ENCODE measurements at regions not wholly inside any gene's neighbourhood (a gene's known extent, or its start where the extent isn't known, plus 50 kb on each side); places are given as distances from the start of the nearest gene placed in this dataset.

DNA sequence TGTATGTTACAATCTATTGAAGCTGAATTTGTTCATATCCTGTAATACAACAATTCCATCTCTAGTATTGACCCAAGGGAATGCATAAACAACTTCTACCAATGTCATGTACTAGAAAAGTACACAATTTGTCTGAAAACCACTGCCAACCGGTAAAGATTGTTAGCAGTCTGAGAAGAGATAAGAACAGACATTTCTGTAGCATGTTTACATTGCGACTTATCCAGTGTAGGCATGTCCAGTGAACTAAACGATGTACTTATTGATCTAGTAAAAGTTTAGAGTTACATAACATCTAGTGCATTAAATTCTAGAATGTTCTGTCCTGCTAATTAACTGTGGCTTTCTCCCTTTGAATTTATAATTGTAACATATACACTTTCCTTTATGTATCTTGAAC lies 425.9 kb downstream of the SLITRK6 start:
- FAIRE-seq = no peak

DNA sequence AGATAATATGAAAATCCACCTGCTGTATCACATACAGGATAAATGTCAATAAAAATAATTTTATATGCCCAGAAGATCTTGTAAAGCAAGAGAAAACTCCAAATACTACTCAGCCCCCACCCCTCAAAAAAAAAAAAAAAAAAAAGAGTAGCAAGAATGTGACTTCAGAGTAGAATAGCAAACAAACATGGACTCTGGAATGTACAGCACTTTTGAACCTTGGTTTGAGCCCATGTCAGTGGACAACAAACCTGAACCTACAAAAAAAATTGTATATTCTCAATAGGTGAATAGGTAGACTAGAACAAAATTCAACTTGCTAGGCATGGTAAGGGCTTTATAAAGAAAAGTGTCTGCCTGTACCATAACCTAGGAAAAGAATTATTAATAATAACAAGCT lies 428.0 kb downstream of the SLITRK6 start:
- FAIRE-seq = no peak

DNA sequence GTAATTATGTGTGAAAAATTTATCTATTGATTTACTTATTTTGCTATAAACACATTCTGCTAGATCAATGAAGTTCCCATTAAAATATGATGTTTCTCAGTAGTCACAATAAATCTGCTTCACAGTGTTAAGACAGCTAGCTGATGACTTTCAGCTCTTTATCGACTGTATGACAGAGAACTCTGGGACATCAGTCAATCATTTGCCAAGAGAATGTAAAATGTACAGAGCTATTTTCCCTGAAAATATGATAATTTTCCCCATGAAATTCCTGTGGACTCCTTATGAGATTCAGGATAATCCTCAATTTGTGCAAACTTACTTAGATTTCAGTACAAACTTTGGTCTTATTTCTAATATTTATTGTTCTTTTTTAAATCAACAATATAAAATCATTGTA lies 430.5 kb downstream of the SLITRK6 start:
- FAIRE-seq = no peak

DNA sequence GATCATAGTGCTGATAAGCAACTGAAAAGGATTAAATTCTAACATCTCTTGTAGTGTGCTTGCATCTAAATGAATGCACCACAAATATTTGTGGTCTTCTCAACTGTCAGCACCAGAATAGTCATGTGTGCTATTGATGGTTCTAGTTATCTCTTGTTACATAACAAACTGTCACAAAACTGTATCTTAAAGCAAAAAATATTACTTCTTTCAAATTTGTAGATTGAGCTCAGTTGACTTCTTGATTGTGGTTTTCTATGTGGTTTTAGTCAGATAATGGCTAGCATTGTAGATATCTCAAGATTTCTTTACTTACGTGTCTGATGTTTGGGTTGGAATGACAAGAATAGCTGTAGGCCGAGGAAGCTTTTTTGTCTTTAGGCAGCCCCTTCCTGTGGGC lies 431.3 kb downstream of the SLITRK6 start:
- no peak for FAIRE-seq

DNA sequence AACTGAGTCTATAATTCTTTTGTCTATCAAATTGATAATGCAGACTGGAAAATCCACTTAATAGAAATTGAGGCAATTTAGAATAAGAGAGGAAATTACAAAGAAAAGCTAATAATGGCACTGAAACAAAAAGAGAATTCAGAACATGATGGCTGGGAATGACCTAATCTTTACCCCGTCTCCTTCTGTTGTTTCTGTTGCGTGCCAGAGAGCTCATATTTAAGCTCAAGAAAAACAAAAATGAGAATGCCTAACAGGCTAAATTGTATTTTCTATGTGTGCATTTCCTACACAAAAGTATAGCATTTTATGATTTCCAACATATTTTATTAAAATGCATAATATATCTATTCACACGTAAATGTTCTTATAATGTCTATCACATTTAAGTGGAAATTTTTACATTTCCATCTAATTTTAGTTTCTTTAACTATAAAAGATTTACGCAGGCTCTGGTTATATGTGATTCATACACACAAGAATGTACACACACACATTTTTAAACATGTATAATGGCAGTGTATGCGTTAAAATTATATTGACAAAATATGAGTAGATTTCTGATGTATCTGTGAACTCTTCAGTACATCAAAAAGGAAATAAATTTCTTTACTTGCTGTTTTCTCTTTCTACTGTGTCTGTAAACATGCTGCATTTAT lies 432.3 kb downstream of the SLITRK6 start:
- no peak for FAIRE-seq

DNA sequence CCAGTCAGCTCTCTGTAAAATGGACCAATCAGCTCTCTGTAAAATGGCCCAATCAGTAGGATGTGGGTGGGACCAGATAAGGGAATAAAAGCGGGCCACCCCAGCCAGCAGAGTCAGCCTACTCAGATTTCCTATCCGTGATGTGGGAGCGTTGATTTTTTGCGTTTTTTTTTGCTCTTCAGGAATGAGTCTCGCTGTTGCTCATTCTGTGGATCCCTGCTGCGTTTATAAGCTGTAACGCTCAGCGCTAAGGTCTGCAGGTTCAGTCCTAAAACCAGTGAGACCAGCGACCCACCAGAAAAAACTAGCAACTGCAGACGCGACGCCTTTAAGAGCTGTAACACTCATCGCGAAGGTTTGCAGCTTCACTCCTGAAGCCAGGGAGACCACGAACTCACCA lies 435.7 kb downstream of the SLITRK6 start:
- FAIRE-seq = no peak

DNA sequence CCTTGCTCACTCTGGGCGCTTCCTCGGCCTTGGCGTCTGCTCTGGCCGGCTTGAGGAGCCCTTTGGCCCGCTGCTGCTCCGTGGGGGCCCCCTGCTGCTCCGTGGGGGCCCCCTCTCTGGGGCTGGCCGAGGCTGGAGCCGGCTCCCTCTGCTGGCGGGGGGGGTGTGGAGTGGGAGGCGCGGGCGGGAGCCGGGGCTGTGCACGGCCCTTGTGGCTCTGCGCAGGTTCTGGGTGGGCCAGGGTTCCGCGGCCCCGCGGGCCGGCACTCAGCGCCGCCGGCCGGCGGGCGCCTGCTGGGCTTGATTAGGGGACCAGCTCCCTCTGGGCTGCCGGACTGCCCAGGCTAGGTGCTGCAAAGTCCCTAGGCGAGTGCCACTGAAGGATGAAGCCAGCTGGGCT lies 436.2 kb downstream of the SLITRK6 start:
- FAIRE-seq = no peak

DNA sequence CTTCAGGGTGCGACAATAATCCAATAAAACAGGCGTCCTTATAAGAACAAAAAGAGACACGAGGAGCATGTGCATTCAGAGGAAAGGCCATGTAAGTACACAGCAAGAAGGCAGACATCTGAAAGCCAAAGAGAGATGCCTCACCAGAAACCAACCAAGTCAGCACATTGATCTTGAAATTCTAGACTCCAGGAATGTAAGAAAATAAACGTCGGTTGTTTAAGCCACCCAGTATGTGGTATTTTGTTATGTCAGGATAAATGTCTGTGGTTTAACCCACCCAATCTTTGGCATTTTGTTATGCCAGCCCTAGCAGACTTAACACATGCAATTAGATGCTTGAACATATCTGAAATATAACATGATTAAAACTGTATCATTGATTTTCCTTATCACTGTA lies 452.0 kb downstream of the SLITRK6 start:
- FAIRE-seq = no peak

DNA sequence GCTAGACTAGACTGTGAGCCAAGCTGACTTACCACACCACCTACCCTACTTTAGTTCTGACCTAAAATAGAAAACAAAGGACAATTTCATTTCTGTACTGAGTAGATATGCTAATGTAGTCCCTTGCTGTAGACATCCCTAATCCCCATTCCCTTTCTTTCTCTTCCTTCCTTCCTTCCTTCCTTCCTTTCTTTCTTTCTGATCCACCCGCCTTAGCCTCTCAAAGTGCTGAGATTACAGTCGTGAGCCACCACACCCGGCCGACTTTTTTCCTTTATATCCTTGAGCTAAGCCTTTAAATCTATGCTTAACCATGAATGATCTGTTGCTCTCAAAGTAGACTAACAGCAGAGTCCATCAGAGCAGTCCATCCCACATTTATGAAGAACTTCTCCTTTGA lies 465.0 kb downstream of the SLITRK6 start:
- no peak for FAIRE-seq

DNA sequence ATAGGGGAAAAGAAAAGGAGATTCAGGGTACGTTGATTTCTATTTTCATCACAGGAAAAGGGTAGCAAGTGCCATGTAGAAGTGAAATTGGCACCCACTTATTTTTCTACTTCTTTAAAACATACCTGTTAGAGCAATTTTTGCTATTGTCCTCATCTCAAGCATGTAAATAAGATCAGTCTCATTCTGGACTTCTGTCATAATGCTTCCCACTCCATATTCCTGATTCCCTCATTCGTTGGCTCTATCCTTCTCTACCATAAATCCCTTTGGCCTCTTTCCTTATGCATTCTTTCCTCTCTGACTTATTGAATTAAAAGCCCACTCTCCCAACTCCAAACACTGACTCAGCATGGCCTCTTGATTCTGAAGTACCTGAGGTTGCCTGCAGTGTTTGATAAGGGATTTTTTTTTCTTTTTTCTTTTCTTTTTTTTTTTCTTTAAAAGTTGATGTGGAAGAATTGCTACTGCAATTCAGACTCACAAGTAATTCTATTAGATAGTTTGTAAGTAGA lies 465.7 kb downstream of the SLITRK6 start:
- no peak for FAIRE-seq

DNA sequence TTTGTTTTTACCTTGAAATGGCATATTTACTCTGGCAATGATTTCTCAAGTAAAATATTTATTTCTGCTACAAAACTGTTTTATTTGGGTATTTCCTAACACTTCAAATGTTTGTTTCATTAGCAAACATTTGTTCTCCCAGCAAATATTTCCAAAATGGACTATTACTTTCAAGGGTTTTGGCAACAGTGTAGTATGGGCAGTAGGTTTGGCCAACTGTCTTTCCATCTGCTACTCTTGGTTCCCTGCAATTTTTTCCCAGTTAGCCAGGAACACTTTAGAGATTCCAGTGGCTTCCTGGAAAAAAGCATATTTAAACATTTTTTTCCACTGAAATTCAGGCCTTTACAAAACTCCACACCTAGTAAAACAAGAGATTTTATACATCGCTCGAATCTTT lies 466.6 kb downstream of the SLITRK6 start:
- no peak for FAIRE-seq

DNA sequence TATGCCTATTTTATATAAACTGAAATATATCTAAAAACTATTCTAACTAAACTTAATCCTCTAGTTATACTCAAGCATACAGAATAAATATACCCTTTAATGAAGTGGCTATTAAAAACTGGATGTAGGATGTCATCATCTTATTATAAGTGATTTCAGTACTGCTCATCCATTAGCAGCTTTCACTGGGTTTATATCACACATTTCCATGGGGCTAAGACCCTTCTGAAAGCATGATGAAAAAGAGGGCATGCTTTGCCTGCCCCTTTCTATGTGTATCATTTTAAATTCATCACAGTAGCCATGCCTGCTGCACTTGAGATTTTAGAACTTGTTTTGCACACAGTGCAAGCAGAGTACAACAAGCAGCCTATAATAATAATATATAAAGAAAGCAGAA lies 477.5 kb downstream of the SLITRK6 start:
- no peak for FAIRE-seq

DNA sequence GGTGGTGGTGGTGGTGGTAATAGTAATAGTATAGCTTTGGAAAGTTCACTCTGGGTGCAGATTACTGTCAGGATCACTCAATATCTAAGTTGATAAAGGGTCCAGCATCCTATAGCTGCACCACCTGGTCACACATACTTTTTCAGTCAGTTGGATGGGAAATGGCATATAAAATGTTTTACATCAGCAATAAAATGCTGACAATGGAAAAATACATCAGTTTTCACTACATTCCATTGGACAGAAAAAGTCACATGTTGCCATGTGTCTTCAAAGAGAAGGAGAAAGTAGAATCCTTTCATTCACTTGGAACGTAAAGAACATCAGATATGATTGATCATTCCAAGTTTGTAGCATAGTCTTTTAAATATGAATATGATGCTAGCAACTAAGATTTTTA lies 481.4 kb downstream of the SLITRK6 start:
- no peak for FAIRE-seq

DNA sequence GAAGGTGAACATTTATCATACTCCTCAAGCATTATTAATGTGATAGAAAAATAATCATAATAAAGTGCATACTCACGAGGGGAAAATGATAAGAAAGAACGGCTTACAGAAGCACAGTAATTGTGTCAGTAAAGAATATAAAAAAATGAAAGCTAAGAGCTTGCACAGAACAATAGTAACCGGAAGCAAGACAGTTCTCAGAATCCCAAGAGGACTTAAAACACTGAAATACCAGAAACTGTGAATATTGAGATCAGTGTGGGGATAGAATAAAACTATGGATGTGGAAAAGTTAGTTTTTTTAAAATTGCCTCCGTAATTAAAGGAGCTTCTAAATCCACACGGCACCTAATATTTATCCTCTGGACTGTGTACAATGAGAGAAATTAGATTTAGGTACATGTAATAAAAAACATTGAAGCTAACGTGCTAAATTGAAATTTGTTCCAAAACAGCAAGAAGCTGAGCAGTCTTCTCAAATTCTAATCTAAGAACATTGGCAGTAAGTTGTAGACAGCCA lies 482.7 kb downstream of the SLITRK6 start:
- FAIRE-seq = no peak

DNA sequence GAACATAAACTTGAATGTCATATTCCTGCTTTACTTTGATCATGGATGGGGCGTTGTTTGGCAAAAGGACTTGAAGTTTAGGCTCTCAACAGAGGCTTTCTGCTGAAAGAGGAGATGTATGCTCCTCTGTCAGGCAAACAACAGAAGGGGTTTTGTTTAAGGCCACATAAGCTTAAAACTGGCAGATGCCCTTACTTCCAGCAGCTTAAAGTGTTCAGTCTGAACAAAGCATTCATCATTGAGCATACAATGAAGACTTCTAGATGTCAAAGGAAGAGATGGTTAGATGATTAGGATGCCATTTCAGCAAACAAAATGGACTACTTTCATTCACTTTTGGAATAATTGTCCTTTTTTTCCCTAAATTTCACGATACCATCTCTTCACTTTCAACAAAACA lies 484.5 kb downstream of the SLITRK6 start:
- no peak for FAIRE-seq

DNA sequence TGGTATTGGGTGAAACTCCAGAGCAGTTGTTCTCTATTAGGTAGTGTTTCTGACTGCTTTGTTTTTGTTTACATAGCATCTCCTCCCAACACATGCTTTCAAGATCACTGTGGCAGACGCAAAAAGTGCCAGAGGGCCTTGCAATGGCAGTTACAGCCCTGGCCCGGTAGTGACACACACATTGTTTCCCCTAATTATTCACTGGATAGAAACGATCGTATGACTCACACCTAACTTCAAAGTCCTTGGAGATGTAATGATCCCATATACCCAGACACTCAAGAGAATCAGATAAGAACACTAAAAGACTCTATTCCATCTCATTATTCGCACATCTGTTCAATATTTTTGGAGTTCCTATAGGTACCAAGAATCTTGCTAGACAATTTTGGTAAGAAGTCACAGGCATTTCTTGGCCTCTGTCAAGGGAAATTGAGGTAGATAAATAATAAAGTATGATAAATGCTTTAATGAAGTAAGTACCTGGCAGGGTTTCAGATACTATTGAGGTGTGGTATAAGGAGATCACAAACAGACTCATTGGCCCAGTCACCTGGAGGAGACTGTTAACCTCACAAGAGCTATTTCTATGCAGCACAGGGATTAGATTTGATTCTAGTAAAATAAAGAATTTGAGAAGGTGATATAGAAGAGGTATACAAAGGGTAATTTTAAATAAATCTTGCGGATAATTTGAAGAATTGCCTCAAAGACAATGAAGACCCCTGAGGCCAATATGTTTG lies 485.3 kb downstream of the SLITRK6 start:
- FAIRE-seq = no peak

DNA sequence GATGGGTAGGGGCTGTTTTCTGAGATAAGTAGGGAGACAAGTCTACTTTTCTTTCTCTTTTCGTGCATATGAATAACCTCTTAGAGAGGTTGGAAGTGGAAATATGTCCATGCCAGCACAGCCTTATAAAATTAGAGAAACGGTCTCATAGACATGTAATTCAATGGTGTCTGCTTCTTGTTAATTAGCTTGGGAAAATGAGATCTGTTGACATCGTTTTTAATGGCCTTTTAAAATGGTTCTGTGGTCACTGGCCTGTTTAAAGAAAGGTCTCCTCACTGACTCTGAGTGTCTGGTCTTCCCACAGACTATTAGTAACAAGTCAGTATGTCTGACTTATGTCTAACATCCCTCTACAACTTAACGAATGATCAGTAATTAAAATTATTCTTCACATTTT lies 487.1 kb downstream of the SLITRK6 start:
- no peak for FAIRE-seq

DNA sequence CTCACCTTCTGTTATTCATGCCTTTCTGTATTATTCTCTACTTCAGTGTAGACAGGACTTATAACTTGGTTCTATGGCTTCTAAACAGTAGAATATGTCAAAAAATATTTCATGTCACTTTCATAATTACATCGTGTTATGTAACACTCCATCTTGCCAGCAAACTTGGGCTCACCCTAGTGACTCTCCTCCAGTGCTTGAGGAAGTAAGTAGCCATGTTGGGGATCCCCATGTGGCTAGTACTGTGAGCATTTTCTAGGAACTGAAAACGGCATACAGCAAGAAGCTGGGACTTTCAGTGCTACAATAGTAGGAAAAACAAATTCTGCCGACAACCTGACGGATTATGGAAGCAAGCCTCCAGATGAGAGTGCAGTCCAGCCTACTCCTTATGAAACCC lies 495.6 kb downstream of the SLITRK6 start:
- FAIRE-seq = no peak

DNA sequence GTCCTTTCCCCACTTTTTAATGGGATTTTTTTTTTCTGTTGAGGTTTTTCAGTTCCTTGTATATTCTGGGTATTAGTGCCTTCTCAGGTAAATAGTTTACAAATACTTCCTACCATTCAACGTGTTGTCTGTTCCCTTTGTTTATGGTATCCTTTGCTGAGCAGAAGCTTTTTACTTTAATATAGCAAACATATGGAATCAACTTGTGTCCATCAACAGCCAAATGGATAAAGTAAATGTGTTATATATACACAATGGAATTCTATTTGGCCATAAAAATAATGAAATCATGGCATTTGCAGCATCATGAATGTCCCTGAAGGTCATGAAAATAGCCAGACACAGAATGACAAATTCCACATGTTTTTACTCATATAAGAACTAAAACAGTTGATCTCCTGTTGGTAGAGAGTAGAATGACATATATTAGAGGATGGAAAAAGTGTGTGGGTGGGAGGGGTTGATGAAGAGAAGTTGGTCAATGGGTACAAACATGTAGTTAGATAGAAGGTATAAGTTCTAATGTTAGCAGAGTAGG lies 500.8 kb downstream of the SLITRK6 start:
- no peak for FAIRE-seq

DNA sequence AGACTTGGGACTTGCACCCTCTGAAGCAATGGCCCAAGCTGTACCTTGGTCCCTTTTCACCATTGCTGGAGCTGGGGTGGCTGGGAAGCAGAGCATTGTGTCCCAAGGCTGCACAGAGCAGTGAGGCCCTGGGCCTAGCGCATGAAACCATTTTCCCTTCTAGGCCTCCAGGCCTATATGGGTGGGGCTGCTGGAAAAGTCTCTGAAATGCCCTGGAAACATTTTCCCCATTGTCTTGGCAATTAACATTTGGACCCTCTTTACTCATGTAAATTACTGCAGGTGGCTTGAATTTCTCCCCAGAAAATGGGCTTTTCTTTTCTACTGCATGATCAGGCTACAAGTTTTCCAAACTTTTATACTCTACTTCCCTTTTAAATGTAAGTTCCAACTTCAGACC lies 510.5 kb downstream of the SLITRK6 start:
- no peak for FAIRE-seq

DNA sequence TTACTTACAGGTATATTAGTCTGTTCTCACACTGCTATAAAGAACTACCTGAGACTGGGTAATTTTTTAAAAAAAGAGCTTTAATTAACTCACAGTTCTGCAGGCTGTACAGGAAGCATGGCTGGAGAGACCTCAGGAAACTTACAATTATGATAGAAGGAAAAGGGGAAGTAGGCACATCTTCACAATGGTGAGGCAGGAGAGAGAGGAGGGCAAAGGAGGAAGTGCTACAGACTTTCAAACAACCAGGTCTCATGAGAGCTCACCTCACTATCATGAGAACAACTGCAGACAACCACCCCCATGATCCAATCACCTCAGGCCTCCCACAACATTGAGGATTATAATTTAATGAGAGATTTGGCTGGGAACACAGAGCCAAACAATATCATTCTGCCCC lies 511.7 kb downstream of the SLITRK6 start:
- FAIRE-seq = no peak

DNA sequence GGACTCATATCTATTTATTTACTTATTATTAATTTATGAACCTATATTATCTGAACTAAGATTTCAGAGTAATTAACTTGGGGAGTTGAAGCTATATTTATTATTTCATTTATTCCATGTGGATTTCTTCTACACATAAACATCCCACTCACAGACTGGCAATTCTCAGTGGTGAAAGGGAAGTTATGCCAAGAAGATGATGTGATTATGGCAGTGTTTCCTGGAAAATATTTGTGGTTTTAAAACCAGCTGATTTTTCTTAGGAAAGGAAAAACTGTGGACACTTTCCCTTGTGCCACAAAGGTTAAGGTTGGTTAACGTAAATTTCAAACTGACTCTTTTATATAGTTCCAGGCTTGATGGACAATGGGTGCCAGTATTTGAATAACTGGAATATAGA lies 513.1 kb downstream of the SLITRK6 start:
- FAIRE-seq = no peak

DNA sequence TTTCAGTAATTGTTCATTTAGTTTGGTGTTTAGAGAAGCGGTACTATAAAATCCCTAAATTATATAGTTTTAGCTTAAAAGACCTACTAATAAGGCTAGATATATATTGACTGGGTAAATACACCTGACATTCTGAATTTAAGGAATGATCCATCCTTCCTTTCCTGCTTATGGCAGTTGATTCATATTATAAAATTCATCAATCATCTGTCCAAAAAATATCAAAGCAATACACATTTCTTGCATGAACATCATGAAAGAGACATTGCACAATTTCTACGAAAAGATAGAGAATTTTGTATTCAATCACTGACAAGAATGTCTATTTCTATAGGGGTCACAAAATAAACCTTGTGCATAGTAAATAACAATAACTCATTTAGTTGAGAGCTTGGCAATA lies 514.9 kb downstream of the SLITRK6 start:
- FAIRE-seq = no peak

DNA sequence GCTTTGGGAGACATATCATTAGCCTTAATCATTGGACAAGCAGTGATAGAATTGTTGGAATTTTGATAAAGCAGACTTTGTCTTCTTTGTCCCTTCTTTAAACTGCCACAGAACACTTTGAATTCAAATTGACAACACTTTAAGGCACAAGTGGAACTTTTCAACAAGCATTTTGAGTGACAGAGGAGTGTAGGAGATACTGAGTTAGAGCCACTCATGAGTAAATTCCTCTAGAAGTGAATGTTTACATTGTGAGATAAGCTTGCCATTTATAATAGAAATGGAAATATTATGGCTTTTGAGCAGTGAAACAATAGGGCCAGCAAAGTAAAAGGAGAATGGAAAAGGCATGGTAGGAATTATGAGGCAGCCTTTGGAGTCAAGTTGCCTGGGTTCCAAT lies 515.8 kb downstream of the SLITRK6 start:
- no peak for FAIRE-seq
